ENCODE measurements at regions not wholly inside any gene's neighbourhood (a gene's known extent, or its start where the extent isn't known, plus 50 kb on each side); places are given as distances from the start of the nearest gene placed in this dataset.

GRCh38 chr3:107258300-107258699, 118.9 kb upstream of the CCDC54 start:
- Histone ChIP-seq H3K4me3 (ENCODE audit: low read depth, low read length, poor library complexity, severe bottlenecking) (no peak overlapping the region), H3K27me3 (ENCODE audit: insufficient read depth, low read length) (no peaks in the 10 kb centered on the region; the same call in 1 of the 2 replicates), H3F3A (ENCODE audit: insufficient read depth, low read length) (no peaks in the 10 kb centered on the region; the same call in 1 of the 2 replicates), H3K4me1 (ENCODE audit: insufficient read depth, low read length, severe bottlenecking) (no peaks in the 10 kb centered on the region), H2AFZ (ENCODE audit: low read length) (no peak overlapping the region), H4K20me1 (ENCODE audit: insufficient read depth, low read length) (no peaks in the 10 kb centered on the region), H3K27ac (ENCODE audit: low read depth, low read length, poor library complexity, severe bottlenecking) (no peak overlapping the region), H3K9me2 (ENCODE audit: low read depth, low read length) (no peaks in the 10 kb centered on the region), H3K36me3 (ENCODE audit: insufficient read depth, low read length) (no peaks in the 10 kb centered on the region), H3K9ac (ENCODE audit: low read length) (no peak overlapping the region), H3K4me2 (ENCODE audit: low read length) (no peak overlapping the region), H3K9me3 (ENCODE audit: low read length) (no peaks in the 10 kb centered on the region), H3K79me2 (ENCODE audit: insufficient read depth, low read length) (no peaks in the 10 kb centered on the region)
- no peak for TF ChIP-seq CTCF (IDR thresholded peaks at IDR 0.05; ENCODE audit: low read length)
- TF ChIP-seq EZH2 (IDR thresholded peaks at IDR 0.05; ENCODE audit: borderline replicate concordance, low read length) = no peak

GRCh38 chr3:107260207-107260606, 117.0 kb upstream of the CCDC54 start:
- no peaks in the 10 kb centered on the region for H3K79me2 ChIP-seq (ENCODE audit: insufficient read depth, low read length)
- TF ChIP-seq CTCF (IDR thresholded peaks at IDR 0.05; ENCODE audit: low read length) (no peak), EZH2 (IDR thresholded peaks at IDR 0.05; ENCODE audit: borderline replicate concordance, low read length) (no peak)
- no peaks in the 10 kb centered on the region; the same call in 1 of the 2 replicates for H3K27me3 ChIP-seq (ENCODE audit: insufficient read depth, low read length)
- H3K9me2 ChIP-seq (ENCODE audit: low read depth, low read length) = no peaks in the 10 kb centered on the region
- H4K20me1 ChIP-seq (ENCODE audit: insufficient read depth, low read length) = no peaks in the 10 kb centered on the region
- no peak overlapping the region for H3K27ac ChIP-seq (ENCODE audit: low read depth, low read length, poor library complexity, severe bottlenecking)
- H3K4me1 ChIP-seq (ENCODE audit: insufficient read depth, low read length, severe bottlenecking) = no peaks in the 10 kb centered on the region
- H3K9me3 ChIP-seq (ENCODE audit: low read length) = no peaks in the 10 kb centered on the region
- no peak overlapping the region for H2AFZ ChIP-seq (ENCODE audit: low read length)
- no peaks in the 10 kb centered on the region for H3K36me3 ChIP-seq (ENCODE audit: insufficient read depth, low read length)
- no peak overlapping the region for H3K4me2 ChIP-seq (ENCODE audit: low read length)
- no peak overlapping the region for H3K4me3 ChIP-seq (ENCODE audit: low read depth, low read length, poor library complexity, severe bottlenecking)
- H3F3A ChIP-seq (ENCODE audit: insufficient read depth, low read length) = no peaks in the 10 kb centered on the region; the same call in 1 of the 2 replicates
- no peak overlapping the region for H3K9ac ChIP-seq (ENCODE audit: low read length)

- Histone ChIP-seq H3K27ac (ENCODE audit: low read depth, low read length, poor library complexity, severe bottlenecking) (no peak overlapping the region), H4K20me1 (ENCODE audit: insufficient read depth, low read length) (no peaks in the 10 kb centered on the region), H3K9me2 (ENCODE audit: low read depth, low read length) (no peaks in the 10 kb centered on the region), H3K79me2 (ENCODE audit: insufficient read depth, low read length) (no peaks in the 10 kb centered on the region), H3K9ac (ENCODE audit: low read length) (no peak overlapping the region), H3K27me3 (ENCODE audit: insufficient read depth, low read length) (no peaks in the 10 kb centered on the region), H2AFZ (ENCODE audit: low read length) (no peak overlapping the region), H3F3A (ENCODE audit: insufficient read depth, low read length) (no peaks in the 10 kb centered on the region), H3K9me3 (ENCODE audit: low read length) (no peaks in the 10 kb centered on the region), H3K4me1 (ENCODE audit: insufficient read depth, low read length, severe bottlenecking) (no peaks in the 10 kb centered on the region), H3K36me3 (ENCODE audit: insufficient read depth, low read length) (no peaks in the 10 kb centered on the region), H3K4me2 (ENCODE audit: low read length) (no peak overlapping the region), H3K4me3 (ENCODE audit: low read depth, low read length, poor library complexity, severe bottlenecking) (no peak overlapping the region)
- TF ChIP-seq CTCF (IDR thresholded peaks at IDR 0.05; ENCODE audit: low read length) = no peak
- TF ChIP-seq EZH2 (IDR thresholded peaks at IDR 0.05; ENCODE audit: borderline replicate concordance, low read length) = no peak
Observed at GRCh38 chr3:107263269-107264021, 113.8 kb upstream of the CCDC54 start.

Data from OCI-LY1 (cell line).